Ectodermal cell (in vitro differentiated cells): ENCODE measurements at regions not wholly inside any gene's neighbourhood (a gene's known extent, or its start where the extent isn't known, plus 50 kb on each side); places are given as distances from the start of the nearest gene placed in this dataset.

Experiments used
- H3K27ac ChIP-seq: 2 replicates; pipeline ENCODE4 v1.7.0; 2013; ENCODE audit warnings: mild to moderate bottlenecking, low read depth, low read length; ENCODE audit not compliant: insufficient read depth, poor library complexity, severe bottlenecking
- H3K27me3 ChIP-seq: 2 replicates; pipeline ENCODE4 v1.7.0; 2013; ENCODE audit warnings: mild to moderate bottlenecking, low read length; ENCODE audit not compliant: insufficient read depth, control insufficient read depth, poor library complexity, severe bottlenecking
- H3K36me3 ChIP-seq: one replicate; pipeline ENCODE4 v1.7.0; 2013; ENCODE audit warnings: low read length; ENCODE audit not compliant: control insufficient read depth, insufficient read depth
- H3K4me1 ChIP-seq: one replicate; pipeline ENCODE4 v1.7.0; 2013; ENCODE audit warnings: low read length; ENCODE audit not compliant: control insufficient read depth, insufficient read depth
- H3K4me3 ChIP-seq: 2 replicates; pipeline ENCODE4 v1.7.0; 2013; ENCODE audit warnings: low read depth, low read length, control low read depth; ENCODE audit not compliant: insufficient read depth
- H3K9me3 ChIP-seq: 2 replicates; pipeline ENCODE4 v1.7.0; 2013; ENCODE audit warnings: mild to moderate bottlenecking, low read length, moderate library complexity; ENCODE audit not compliant: control insufficient read depth
- WGBS, 2 experiments: methylation state at CpG; one replicate each; pipeline ENCODE4 v1.1.7; 2013; ENCODE audit warnings: missing lambda C conversion rate in 2 of 2; 5-methylcytosine and 5-hydroxymethylcytosine counted together

DNA sequence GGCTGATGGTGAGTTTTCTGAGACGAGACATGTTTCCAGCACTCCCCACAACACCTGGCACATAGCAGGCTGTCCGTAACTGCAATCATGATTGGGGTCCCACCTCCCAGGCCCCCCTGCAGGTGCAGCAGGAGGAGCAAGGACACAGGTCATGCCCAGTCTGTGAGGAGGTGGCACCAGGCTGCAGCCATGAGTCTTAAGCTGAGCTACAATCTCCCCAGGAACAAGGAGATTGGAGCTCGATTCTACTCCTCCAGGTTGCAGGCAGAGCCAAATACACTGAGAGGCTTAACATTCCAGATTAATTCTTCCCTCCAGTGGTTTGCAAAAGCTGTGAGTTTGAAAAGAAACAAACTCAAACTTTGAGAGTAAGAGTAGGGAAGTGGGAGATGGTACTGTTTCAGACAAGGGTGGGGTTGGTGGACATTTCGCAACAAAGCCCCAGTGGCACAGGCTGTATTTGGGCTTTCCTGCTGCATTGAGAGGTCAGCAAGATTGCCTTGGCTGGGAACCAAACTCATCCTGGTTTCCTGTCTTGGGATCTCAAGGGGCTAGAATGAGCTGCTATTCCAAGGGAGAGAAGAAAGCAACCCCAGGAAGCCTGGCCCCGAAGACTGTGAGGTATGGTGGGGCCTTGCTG, 64.8 kb upstream of the GALNT2 start:
- H3K9me3 ChIP-seq: no peaks in the 10 kb centered on the region
- no peaks in the 10 kb centered on the region for H3K27me3 ChIP-seq
- H3K4me1 ChIP-seq: peaks cover 9% of the 10 kb centered on the region
- no peak overlapping the region for H3K27ac ChIP-seq
- H3K4me3 ChIP-seq: no peak overlapping the region
- H3K36me3 ChIP-seq: no peaks in the 10 kb centered on the region
- WGBS, 2 experiments: 83 to 94% methylated on average over 5 of the region's 5 CpGs

DNA sequence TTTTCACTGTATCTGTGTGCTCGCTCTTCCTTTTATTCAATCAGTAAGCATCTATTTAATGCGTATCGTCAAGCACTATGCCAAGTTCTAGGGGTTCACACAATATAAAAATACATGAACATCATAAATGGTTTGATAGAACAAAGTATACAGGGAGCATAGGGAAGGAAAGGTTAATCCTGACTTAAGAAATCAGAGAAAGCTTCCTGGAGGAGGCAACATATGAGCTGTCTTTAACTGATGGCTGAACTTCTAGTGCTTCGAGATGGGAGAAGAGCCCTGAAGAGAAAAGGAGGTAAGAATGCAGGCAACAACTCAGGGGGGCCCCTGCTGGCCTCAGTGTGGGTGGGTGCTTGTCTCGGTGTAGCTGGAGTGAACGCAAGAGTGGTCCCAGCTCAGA, 63.6 kb upstream of the GALNT2 start:
- H3K36me3 ChIP-seq: no peaks in the 10 kb centered on the region
- H3K9me3 ChIP-seq: no peaks in the 10 kb centered on the region
- H3K27me3 ChIP-seq: no peaks in the 10 kb centered on the region
- WGBS, 2 experiments: 83 to 87% methylated on average over 6 of the region's 6 CpGs
- no peak overlapping the region for H3K4me3 ChIP-seq
- peaks cover 9% of the 10 kb centered on the region for H3K4me1 ChIP-seq
- no peak overlapping the region for H3K27ac ChIP-seq

DNA sequence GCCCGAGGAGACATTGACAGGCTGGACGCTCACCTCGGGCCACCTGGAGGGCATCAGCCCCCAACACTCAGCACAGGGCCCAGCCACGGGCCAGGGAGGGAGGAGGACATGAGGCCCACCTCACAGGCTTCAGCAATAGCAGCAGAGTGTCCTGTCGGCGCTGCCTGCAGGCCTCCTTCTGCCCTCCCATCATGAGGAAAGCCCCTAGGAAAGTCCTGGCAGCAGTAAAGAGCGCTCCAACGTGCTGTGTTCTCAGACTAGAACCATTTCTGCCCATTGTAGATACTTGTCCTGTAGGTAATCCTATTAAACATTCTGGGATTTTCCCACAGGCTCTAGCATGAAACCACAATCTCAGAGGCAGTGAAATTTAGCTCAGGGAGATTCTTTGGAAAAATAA, 62.0 kb upstream of the GALNT2 start:
- 85 to 88% methylated on average over 8 of the region's 8 CpGs for WGBS, 2 experiments
- Histone ChIP-seq H3K27me3 (no peaks in the 10 kb centered on the region), H3K4me3 (no peak overlapping the region), H3K9me3 (no peaks in the 10 kb centered on the region), H3K36me3 (no peaks in the 10 kb centered on the region), H3K27ac (no peak overlapping the region), H3K4me1 (peaks cover 9% of the 10 kb centered on the region)

DNA sequence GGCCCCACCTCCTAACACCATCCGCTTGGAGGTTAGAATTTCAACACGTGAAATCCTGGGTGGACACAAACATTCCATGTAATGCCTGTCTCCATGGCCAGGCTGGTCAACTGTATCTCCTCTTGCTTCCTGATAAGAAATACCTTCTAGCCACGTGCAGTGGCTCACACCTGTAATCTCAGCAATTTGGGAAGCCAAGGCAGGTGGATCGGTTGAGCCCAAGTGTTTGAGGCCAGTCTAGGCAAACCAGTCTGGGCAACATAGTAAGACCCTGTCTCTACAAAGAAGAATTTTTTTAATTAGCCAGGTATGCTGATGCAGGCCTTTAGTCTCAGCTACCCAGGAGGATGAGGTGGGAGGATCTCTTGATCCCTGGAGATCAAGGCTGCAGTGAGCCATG, 58.3 kb upstream of the GALNT2 start:
- no peak overlapping the region for H3K27ac ChIP-seq
- no peak overlapping the region for H3K4me3 ChIP-seq
- H3K27me3 ChIP-seq: no peaks in the 10 kb centered on the region
- H3K9me3 ChIP-seq: no peaks in the 10 kb centered on the region
- WGBS, 2 experiments: 88 to 92% methylated on average over 4 of the region's 4 CpGs
- no peaks in the 10 kb centered on the region for H3K36me3 ChIP-seq
- H3K4me1 ChIP-seq: peaks cover 4% of the 10 kb centered on the region

DNA sequence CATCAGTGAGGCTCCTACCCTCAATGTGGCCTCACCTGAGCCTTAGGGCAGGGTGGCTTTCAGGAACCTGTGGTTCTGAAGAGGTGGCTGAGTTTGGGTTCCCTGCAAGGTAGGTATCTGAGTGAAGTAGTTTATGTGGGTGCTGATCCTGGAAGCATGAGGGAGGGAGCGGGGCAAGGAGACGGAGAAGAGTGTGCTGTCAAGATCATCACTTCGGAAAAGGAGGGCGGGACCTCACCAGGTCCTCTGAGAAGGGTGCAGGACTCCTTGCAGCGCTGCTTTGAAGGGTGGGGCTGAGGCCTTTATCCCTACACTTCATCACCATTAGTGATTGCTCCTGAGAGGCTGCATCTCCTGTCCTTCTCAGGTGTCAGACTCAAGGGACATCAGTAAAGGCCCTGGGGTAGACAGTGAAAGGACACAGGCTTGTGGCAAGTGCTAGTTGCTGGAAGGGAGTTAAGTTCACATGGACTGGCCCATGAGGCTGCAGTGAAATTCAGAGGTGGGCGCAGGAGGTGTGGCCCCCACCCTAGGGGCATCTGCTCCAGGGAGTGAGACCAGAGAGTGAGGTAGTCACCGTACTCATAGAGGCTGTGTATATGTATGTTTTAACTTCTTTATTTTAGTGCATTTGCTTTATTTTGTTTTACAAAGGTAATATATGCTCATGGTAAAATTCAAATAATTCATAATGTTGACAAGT, 57.3 kb upstream of the GALNT2 start:
- WGBS, 2 experiments: 92 to 93% methylated on average over 7 of the region's 7 CpGs
- Histone ChIP-seq H3K4me3 (no peak overlapping the region), H3K9me3 (no peaks in the 10 kb centered on the region), H3K36me3 (no peaks in the 10 kb centered on the region), H3K4me1 (peaks cover 4% of the 10 kb centered on the region), H3K27me3 (no peaks in the 10 kb centered on the region), H3K27ac (no peak overlapping the region)

DNA sequence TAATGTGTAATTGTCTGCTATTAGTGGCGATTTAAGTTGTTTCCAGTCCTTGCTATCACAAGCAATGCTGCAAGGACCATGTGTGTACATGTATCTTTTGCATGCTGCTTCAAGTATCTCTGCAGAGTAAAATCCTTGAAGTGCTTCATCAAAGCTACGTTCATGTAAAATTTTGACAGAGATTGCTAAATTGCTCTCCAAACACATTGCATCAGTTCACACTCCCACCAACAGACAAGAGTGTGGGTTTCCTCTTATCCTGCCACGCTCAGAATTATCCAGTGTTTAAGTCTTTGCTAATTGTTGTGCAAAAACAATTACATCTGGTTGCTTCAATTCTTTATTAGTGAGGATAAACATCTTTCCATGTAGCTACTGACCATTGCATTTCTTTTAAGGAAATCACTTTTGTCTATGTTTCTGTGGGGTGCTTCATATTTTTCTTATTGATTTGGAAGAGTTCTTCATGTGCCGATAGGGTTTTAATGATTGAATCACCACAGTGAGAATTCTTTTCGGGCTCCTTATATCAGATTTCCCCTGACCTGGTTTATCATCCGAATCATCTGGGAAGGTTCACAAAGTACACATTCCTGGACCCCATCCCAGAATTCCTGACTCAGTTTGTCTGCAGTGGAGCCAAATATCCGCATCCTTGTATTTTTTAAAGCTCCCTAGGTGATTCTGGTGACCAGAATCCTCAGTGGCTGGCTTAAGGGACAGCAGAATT, 56.3 kb upstream of the GALNT2 start:
- Histone ChIP-seq H3K9me3 (no peaks in the 10 kb centered on the region), H3K36me3 (no peaks in the 10 kb centered on the region), H3K4me3 (no peak overlapping the region), H3K4me1 (no peaks in the 10 kb centered on the region), H3K27ac (no peak overlapping the region), H3K27me3 (no peaks in the 10 kb centered on the region)
- 92 to 94% methylated on average over 6 to 7 of the region's 7 CpGs for WGBS, 2 experiments

DNA sequence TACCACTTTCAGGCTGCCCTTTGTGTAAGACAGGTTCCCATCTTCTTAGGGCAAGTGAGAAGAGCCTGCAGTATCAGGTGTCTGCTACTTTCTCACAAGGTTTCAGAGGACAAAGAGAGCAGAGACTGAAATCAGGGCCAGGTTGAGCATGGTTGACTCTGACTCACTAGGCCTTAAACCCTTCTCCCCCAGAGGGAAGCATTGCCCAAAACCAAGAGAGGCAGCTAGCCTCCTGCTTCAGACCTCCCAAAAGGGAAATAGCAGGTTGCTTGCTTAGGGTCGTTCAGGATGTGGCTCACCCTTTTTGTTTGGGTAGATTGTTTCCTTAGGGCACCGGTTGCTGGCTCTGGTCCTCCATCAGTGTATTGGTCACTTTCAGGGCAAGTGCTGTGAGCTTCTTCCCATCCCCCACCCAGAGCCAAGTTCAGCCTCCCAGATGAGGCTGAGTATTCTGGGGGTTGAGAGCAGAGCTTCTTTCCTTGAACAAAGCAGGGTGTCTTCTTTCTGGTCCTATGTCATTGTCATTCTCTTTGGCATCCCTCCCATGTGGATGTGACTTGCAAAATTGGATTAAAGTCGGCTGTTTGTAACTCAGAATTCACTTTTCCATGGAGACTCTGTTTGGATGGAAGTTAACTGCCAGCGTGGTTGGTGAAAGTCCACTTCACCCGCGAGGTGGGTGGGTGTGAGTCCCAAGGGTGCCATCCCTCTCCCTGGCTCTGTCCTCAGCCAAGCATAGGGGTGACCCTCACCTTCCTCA, 55.5 kb upstream of the GALNT2 start:
- Histone ChIP-seq H3K27ac (no peak overlapping the region), H3K27me3 (no peaks in the 10 kb centered on the region), H3K36me3 (no peaks in the 10 kb centered on the region), H3K4me1 (peaks cover 6% of the 10 kb centered on the region), H3K4me3 (no peak overlapping the region), H3K9me3 (no peaks in the 10 kb centered on the region)
- WGBS, 2 experiments: 84 to 88% methylated on average over 6 of the region's 6 CpGs

DNA sequence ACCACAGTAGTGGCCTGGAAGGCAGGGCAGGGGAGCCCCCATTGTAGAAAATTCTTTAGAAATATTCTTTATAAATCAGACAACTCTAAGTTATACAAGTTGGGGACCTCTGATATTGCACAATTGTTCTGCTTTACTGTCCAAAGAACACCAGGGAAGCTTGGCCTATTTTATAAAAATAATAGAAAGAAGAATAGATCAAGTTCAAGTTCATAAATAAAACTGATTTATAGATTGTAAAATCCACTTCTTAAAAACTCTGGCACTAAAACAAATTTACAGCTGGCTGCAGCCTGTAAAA, 55.0 kb upstream of the GALNT2 start:
- peaks cover 6% of the 10 kb centered on the region for H3K4me1 ChIP-seq
- H3K9me3 ChIP-seq: no peaks in the 10 kb centered on the region
- H3K4me3 ChIP-seq: no peak overlapping the region
- H3K27me3 ChIP-seq: no peaks in the 10 kb centered on the region
- H3K27ac ChIP-seq: no peak overlapping the region
- no peaks in the 10 kb centered on the region for H3K36me3 ChIP-seq

DNA sequence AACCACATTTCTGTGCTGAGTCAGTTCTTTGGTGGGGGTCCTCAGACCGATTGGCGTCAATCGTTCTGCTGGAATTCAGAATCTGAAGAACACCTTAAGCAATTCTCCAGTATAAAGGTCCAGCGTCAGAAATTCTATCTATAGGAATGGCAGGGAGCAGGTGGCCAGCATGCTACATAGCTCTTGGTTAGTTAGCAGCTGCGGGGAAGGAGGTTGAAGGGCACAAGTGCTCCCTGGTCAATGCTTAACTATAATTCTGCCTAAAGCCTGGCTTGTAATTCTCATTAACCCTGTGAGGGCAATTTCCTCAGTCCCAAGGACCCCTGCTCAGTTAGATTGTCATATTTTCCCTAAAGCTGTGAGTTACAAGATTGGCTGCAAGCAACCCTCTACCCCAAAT, 54.3 kb upstream of the GALNT2 start:
- no peak overlapping the region for H3K4me3 ChIP-seq
- no peaks in the 10 kb centered on the region for H3K27me3 ChIP-seq
- H3K4me1 ChIP-seq: peaks cover 6% of the 10 kb centered on the region
- WGBS, 2 experiments: 91% methylated on average over 5 of the region's 5 CpGs
- H3K36me3 ChIP-seq: no peaks in the 10 kb centered on the region
- no peak overlapping the region for H3K27ac ChIP-seq
- no peaks in the 10 kb centered on the region for H3K9me3 ChIP-seq

DNA sequence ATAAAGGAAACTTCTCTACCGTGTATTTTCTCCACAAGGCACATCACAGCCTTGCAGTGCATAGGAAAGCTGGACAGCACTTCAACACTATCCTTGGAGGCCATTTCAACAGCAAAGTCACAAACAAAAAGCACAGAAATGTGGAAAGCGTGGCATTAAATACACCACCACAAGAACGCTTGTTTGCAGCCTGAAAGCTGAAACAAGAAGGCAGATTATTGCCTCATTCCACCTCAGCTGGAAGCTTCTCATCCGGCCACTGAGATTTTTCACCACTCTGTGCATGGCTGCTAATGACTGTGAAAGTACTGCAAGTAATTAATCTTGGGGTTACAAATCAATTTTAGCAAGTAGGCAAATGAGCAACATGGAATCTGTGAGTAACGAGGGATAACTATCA, 50.9 kb upstream of the GALNT2 start:
- Histone ChIP-seq H3K27ac (no peak overlapping the region), H3K4me1 (peaks cover 6% of the 10 kb centered on the region), H3K9me3 (no peaks in the 10 kb centered on the region), H3K27me3 (no peaks in the 10 kb centered on the region), H3K4me3 (no peak overlapping the region), H3K36me3 (no peaks in the 10 kb centered on the region)
- 81% methylated on average over 5 of the region's 5 CpGs for WGBS, 2 experiments
